Nephron (organoid): ENCODE measurements at regions not wholly inside any gene's neighbourhood (a gene's known extent, or its start where the extent isn't known, plus 50 kb on each side); places are given as distances from the start of the nearest gene placed in this dataset.

Experiments used
- H3K27ac Mint-ChIP-seq, 3 experiments: 2 replicates each; pipeline ENCODE4 v1.8.0; 2020; ENCODE audit warnings: mixed read lengths in 3 of 3, mild to moderate bottlenecking in 2 of 3, moderate library complexity in 1 of 3
- H3K27me3 Mint-ChIP-seq: 2 replicates; pipeline ENCODE4 v1.8.0; 2021; ENCODE audit warnings: low read depth, mild to moderate bottlenecking, moderate library complexity, mixed read lengths
- H3K36me3 Mint-ChIP-seq: 2 replicates; pipeline ENCODE4 v1.8.0; 2020; ENCODE audit warnings: low read depth, mixed read lengths
- H3K4me1 Mint-ChIP-seq: 2 replicates; pipeline ENCODE4 v1.8.0; 2020; ENCODE audit warnings: mixed read lengths
- H3K4me3 Mint-ChIP-seq, 3 experiments: 2 replicates each; pipeline ENCODE4 v1.8.0; 2020; ENCODE audit warnings: mild to moderate bottlenecking in 3 of 3, mixed read lengths in 3 of 3, moderate library complexity in 2 of 3
- H3K9me3 Mint-ChIP-seq: 2 replicates; pipeline ENCODE4 v1.8.0; 2020; ENCODE audit warnings: mixed read lengths
- CTCF ChIP-seq, 3 experiments: fragments of 200-600 bp; sonication (generic); IDR thresholded peaks; one replicate each; pipeline ENCODE4 v1.5.0; 2021; ENCODE audit warnings: antibody characterized with exemption in 3 of 3; ENCODE audit not compliant: unreplicated experiment in 3 of 3

DNA sequence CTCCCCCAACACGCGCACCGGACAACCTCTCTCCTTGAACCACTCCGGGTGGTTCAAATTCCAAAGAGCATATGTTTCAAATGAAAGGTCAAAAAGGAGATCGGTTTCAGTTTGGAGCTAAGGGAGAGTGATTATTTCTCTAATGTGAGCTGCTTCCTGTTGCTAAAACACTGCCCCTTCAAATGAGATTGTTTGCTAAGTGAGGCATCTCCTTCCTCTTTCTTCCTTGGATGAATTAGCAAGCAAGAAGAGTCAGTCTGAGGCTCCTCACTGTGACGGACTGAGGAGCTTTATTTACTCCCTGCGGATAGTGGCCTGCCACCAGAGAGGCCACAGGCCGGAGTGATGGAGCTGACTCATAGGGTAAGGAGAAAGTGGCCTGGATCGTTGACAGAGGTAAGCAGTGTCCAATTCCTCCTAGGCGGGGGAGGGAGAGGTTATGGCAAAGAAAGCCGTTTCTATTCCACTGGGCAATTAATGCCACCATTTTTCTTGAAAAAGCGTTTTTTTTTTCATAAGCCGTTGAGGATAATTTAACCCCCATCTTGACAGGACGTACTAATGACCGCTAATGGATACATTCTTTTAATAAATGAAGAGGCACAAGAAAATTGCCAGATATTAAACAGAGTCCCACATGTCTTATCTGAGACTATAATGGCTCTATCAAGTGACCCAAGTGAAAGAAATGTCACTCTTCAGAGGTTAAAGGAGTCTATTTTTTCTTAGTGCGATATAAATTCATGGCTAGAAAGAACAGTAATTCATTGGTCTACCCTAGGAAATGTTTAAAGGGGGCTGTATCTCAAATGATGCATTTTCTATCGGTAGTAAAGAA lies 167.0 kb upstream of the ANKRD28 start:
- Mint-ChIP-seq H3K27ac (peak overlapping the region; percentile 82 to 94 (median 89)), H3K4me3 (peak overlapping the region; percentile 55 to 75 (median 60)), H3K36me3 (no peaks in the 10 kb centered on the region), H3K9me3 (no peaks in the 10 kb centered on the region), H3K4me1 (peaks cover 18% of the 10 kb centered on the region), H3K27me3 (no peaks in the 10 kb centered on the region)
- TF ChIP-seq CTCF (IDR thresholded peaks at IDR 0.05; ENCODE audit: unreplicated experiment in 3 of 3): no peak

DNA sequence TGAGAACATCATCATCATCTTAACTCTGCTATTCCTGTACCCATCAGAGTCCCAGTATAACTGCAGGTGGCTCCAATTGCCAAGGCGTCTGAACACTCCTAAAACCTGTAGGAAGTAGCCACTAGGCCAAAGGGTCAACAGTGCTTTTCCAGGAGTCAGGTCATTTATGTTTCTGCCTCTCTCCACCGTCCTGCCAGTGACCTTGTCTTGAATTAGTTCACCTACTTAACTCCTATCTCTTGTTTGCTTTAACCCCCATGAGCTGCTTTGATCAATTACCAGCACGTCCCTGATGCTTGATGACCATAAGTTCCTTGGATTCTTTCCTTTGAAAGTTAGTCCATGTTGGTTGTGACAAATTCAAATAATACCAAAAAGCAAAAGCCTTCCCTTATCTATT lies 169.8 kb upstream of the ANKRD28 start:
- Mint-ChIP-seq H3K4me3 (no peak overlapping the region), H3K4me1 (peaks cover 18% of the 10 kb centered on the region), H3K27ac (no peak overlapping the region), H3K9me3 (peaks cover 16% of the 10 kb centered on the region), H3K36me3 (no peaks in the 10 kb centered on the region), H3K27me3 (peaks cover 4% of the 10 kb centered on the region)
- no peak for TF ChIP-seq CTCF (IDR thresholded peaks at IDR 0.05; ENCODE audit: unreplicated experiment in 3 of 3)

DNA sequence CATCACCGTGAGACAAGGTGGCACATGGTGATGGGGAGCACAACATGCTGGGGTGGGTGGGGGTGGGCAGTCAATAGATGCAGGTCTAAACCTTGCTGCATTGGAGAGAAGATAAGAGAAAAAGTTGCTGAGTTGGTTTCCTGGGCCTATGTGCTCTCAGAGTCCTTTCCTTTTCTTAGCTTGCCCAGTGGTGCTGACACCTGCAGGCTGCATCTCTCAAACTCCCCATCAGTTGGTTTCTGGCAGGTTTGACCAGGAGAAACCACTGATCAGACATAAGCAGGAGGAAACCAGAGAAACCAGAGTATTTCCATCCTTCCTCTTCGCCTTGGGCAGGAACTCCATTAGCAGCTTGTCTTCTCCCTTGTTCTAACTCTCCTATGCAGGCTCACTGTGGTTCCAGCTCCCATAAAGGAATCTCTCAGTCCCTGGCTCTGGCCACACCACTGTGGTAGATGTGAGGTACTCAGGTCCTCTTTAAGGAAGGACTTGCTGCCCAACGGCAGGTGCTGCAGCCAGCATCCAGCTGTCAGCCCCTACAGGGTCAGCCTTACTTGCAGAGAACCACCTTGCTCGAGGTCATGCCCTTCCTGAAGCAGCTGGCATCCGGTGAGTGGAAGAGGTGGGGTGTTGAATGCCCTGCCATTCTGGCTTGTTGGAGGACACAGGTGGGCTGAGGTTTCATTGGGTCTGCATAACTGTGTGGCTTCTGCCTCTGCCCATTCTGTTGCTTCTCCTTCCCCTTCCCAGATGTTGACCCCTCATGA lies 172.3 kb upstream of the ANKRD28 start:
- H3K4me3 Mint-ChIP-seq: no peak overlapping the region
- H3K27ac Mint-ChIP-seq: no peak overlapping the region
- peaks cover 16% of the 10 kb centered on the region for H3K9me3 Mint-ChIP-seq
- TF ChIP-seq CTCF (IDR thresholded peaks at IDR 0.05; ENCODE audit: unreplicated experiment in 3 of 3): no peak
- peaks cover 4% of the 10 kb centered on the region for H3K27me3 Mint-ChIP-seq
- H3K4me1 Mint-ChIP-seq: peaks cover 2% of the 10 kb centered on the region
- no peaks in the 10 kb centered on the region for H3K36me3 Mint-ChIP-seq

- Mint-ChIP-seq H3K27ac (no peak overlapping the region), H3K9me3 (peaks cover 16% of the 10 kb centered on the region), H3K36me3 (no peaks in the 10 kb centered on the region), H3K4me3 (no peak overlapping the region), H3K27me3 (peaks cover 5% of the 10 kb centered on the region), H3K4me1 (peaks cover 3% of the 10 kb centered on the region)
- no peak for TF ChIP-seq CTCF (IDR thresholded peaks at IDR 0.05; ENCODE audit: unreplicated experiment in 3 of 3)
These were observed 175.6 kb upstream of the ANKRD28 start for GRCh38 chr3:15973414-15973813.

GRCh38 chr3:15973940-15974339 lies 176.2 kb upstream of the ANKRD28 start:
- Mint-ChIP-seq H3K4me1 (peaks cover 6% of the 10 kb centered on the region), H3K27ac (no peak overlapping the region), H3K27me3 (peaks cover 9% of the 10 kb centered on the region), H3K36me3 (no peaks in the 10 kb centered on the region), H3K4me3 (no peak overlapping the region), H3K9me3 (peaks cover 16% of the 10 kb centered on the region)
- TF ChIP-seq CTCF (IDR thresholded peaks at IDR 0.05; ENCODE audit: unreplicated experiment in 3 of 3): no peak
